HEK293 (cell line): ENCODE measurements at regions not wholly inside any gene's neighbourhood (a gene's known extent, or its start where the extent isn't known, plus 50 kb on each side); places are given as distances from the start of the nearest gene placed in this dataset.

Source experiments
- CTCF ChIA-PET: fragments of 350-600 bp; formaldehyde crosslinking; extraction: SDS; loops from one replicate; lab custom pipeline; 2021; ENCODE audit warnings: antibody characterized with exemption; lab: Yijun Ruan, JAX
- POLR2A ChIA-PET: fragments of 300-600 bp; formaldehyde crosslinking; extraction: SDS; loops from one replicate; lab custom pipeline; 2020; ENCODE audit warnings: antibody characterized with exemption, inconsistent platforms; lab: Yijun Ruan, JAX
- H3K27ac ChIP-seq: fragments of 200-500 bp; sonication (Bioruptor generic); 2 replicates; pipeline ENCODE4 v1.5.1; 2014; ENCODE audit warnings: low read depth, low read length, control low read depth, inconsistent platforms; ENCODE audit errors: extremely low read depth
- H3K36me3 ChIP-seq, 2 experiments: fragments of 200-500 bp in 1 of 2; sonication (Bioruptor generic) in 1 of 2; 1 replicate in 1 of 2; 2 replicates in 1 of 2; pipeline ENCODE4 v1.5.1; 2014 to 2017; ENCODE audit warnings: inconsistent platforms in 2 of 2, low read length in 2 of 2; ENCODE audit not compliant: control insufficient read depth in 2 of 2, insufficient read depth in 1 of 2
- H3K4me1 ChIP-seq: fragments of 200-500 bp; sonication (Bioruptor generic); 2 replicates; pipeline ENCODE4 v1.5.1; 2014; ENCODE audit warnings: mild to moderate bottlenecking, low read length, inconsistent platforms; ENCODE audit not compliant: control insufficient read depth, insufficient read depth
- H3K4me3 ChIP-seq: 2 replicates; pipeline ENCODE4 v1.5.1; 2011; ENCODE audit warnings: low read depth, mild to moderate bottlenecking, control low read depth, low read length, moderate library complexity
- H3K9me3 ChIP-seq: fragments of 200-500 bp; sonication (Bioruptor generic); 2 replicates; pipeline ENCODE4 v1.5.1; 2014; ENCODE audit warnings: low read depth, low read length, inconsistent platforms; ENCODE audit not compliant: control insufficient read depth, insufficient read depth
- AEBP2 ChIP-seq: fragments of 450-650 bp; formaldehyde crosslinking; IDR thresholded peaks from 2 replicates; pipeline ENCODE4 v1.5.1; 2016; ENCODE audit warnings: missing biosample characterization, missing genetic modification characterization, borderline replicate concordance
- FEZF1 ChIP-seq: fragments of 450-650 bp; formaldehyde crosslinking; IDR thresholded peaks from 2 replicates; pipeline ENCODE4 v1.5.1; 2016; ENCODE audit warnings: missing biosample characterization, missing genetic modification characterization
- GLIS2 ChIP-seq: fragments of 450-650 bp; formaldehyde crosslinking; IDR thresholded peaks from 2 replicates; pipeline ENCODE4 v1.5.1; 2016; ENCODE audit warnings: missing biosample characterization, missing genetic modification characterization
- SCRT2 ChIP-seq: fragments of 450-650 bp; formaldehyde crosslinking; IDR thresholded peaks from 2 replicates; pipeline ENCODE4 v1.5.1; 2016; ENCODE audit warnings: missing biosample characterization, missing genetic modification characterization
- WT1 ChIP-seq: fragments of 450-650 bp; formaldehyde crosslinking; IDR thresholded peaks from 2 replicates; pipeline ENCODE4 v1.5.1; 2016; ENCODE audit warnings: missing biosample characterization, missing genetic modification characterization
- ZIC2 ChIP-seq: fragments of 450-650 bp; formaldehyde crosslinking; IDR thresholded peaks from 2 replicates; pipeline ENCODE4 v1.5.1; 2016; ENCODE audit warnings: missing biosample characterization, missing genetic modification characterization
- ZNF155 ChIP-seq: fragments of 450-650 bp; formaldehyde crosslinking; IDR thresholded peaks from 2 replicates; pipeline ENCODE4 v1.5.1; 2016; ENCODE audit warnings: missing biosample characterization, missing genetic modification characterization
- ZNF175 ChIP-seq: fragments of 450-650 bp; formaldehyde crosslinking; IDR thresholded peaks from 2 replicates; pipeline ENCODE4 v1.5.1; 2016; ENCODE audit warnings: missing biosample characterization, missing genetic modification characterization
- ZNF184 ChIP-seq: fragments of 450-650 bp; IDR thresholded peaks from 2 replicates; pipeline ENCODE4 v1.5.1; 2018; ENCODE audit warnings: missing biosample characterization, mild to moderate bottlenecking, missing genetic modification characterization
- ZNF280C ChIP-seq: fragments of 450-650 bp; formaldehyde crosslinking; IDR thresholded peaks from 2 replicates; pipeline ENCODE4 v1.5.1; 2016; ENCODE audit warnings: missing biosample characterization, missing genetic modification characterization
- ZNF37A ChIP-seq: fragments of 450-650 bp; IDR thresholded peaks from 2 replicates; pipeline ENCODE4 v1.5.1; 2018; ENCODE audit warnings: missing biosample characterization, missing genetic modification characterization
- ZNF398 ChIP-seq: fragments of 450-650 bp; formaldehyde crosslinking; IDR thresholded peaks from 2 replicates; pipeline ENCODE4 v1.5.1; 2017; ENCODE audit warnings: missing biosample characterization, missing genetic modification characterization
- ZNF433 ChIP-seq: fragments of 450-650 bp; formaldehyde crosslinking; IDR thresholded peaks from 2 replicates; pipeline ENCODE4 v1.5.1; 2016; ENCODE audit warnings: missing biosample characterization, missing genetic modification characterization, low read depth
- ZNF449 ChIP-seq: fragments of 450-650 bp; formaldehyde crosslinking; IDR thresholded peaks from 2 replicates; pipeline ENCODE4 v1.5.1; 2017; ENCODE audit warnings: missing biosample characterization, mild to moderate bottlenecking, missing genetic modification characterization, moderate library complexity
- ZNF48 ChIP-seq: fragments of 450-650 bp; formaldehyde crosslinking; IDR thresholded peaks from 2 replicates; pipeline ENCODE4 v1.5.1; 2016; ENCODE audit warnings: missing biosample characterization, missing genetic modification characterization
- ZNF624 ChIP-seq: fragments of 450-650 bp; formaldehyde crosslinking; IDR thresholded peaks from 2 replicates; pipeline ENCODE4 v1.5.1; 2017; ENCODE audit warnings: missing biosample characterization, missing genetic modification characterization
- ZNF776 ChIP-seq: fragments of 450-650 bp; formaldehyde crosslinking; IDR thresholded peaks from 2 replicates; pipeline ENCODE4 v1.5.0; 2017; ENCODE audit warnings: missing biosample characterization, missing genetic modification characterization, borderline replicate concordance
- ZNF830 ChIP-seq: fragments of 450-650 bp; IDR thresholded peaks from 2 replicates; pipeline ENCODE4 v1.5.0; 2018; ENCODE audit warnings: missing biosample characterization, missing genetic modification characterization, low read depth, mild to moderate bottlenecking, moderate library complexity
- ZSCAN18 ChIP-seq: fragments of 450-650 bp; formaldehyde crosslinking; IDR thresholded peaks from 2 replicates; pipeline ENCODE4 v1.5.1; 2016; ENCODE audit warnings: missing biosample characterization, missing genetic modification characterization
- ZSCAN4 ChIP-seq: fragments of 450-650 bp; formaldehyde crosslinking; IDR thresholded peaks from 2 replicates; pipeline ENCODE4 v1.5.1; 2017; ENCODE audit warnings: missing biosample characterization, missing genetic modification characterization

- H3K27ac ChIP-seq: no peak overlapping the region
- TF ChIP-seq SCRT2 (tag by site-specific recombination) (no peak), ZNF48 (tag by site-specific recombination) (no peak), GLIS2 (tag by site-specific recombination) (no peak), ZNF37A (no peak), FEZF1 (tag by site-specific recombination) (no peak), AEBP2 (tag by site-specific recombination) (no peak), ZNF433 (tag by site-specific recombination) (no peak), ZNF830 (tag by site-specific recombination) (no peak), ZNF398 (tag by site-specific recombination) (no peak), ZNF624 (tag by site-specific recombination) (no peak), ZNF175 (tag by site-specific recombination) (no peak), ZNF280C (tag by site-specific recombination) (no peak), ZSCAN18 (no peak), ZSCAN4 (tag by site-specific recombination) (no peak), ZIC2 (tag by site-specific recombination) (no peak)
- TF ChIP-seq, all 188 proteins: peak for 0
- POLR2A ChIA-PET: no interaction called here
- CTCF ChIA-PET: interaction anchor here (0.8 to 2.1 kb wide), 9 partner anchors 9 to 98 kb away, joined by 3 to 12 read pairs (median 4); no protein-coding TSS in a partner anchor
- H3K9me3 ChIP-seq: no peaks in the 10 kb centered on the region
- H3K4me1 ChIP-seq: no peaks in the 10 kb centered on the region
- no peak overlapping the region for H3K4me3 ChIP-seq
- H3K36me3 ChIP-seq: no peaks in the 10 kb centered on the region
These were observed 57.4 kb upstream of the HAPSTR1 start for GRCh38 chr16:9034056-9034455.

GRCh38 chr16:9035996-9036395 lies 55.4 kb upstream of the HAPSTR1 start:
- CTCF ChIA-PET: no interaction called here
- POLR2A ChIA-PET: no interaction called here
- TF ChIP-seq ZNF280C (tag by site-specific recombination): no peak
- no peak for TF ChIP-seq ZNF155 (tag by site-specific recombination)
- TF ChIP-seq WT1 (tag by site-specific recombination): no peak
- TF ChIP-seq ZNF184 (tag by site-specific recombination): no peak
- TF ChIP-seq ZNF449: no peak
- no peak for TF ChIP-seq ZNF776

More at GRCh38 chr16:9035996-9036395, 55.4 kb upstream of the HAPSTR1 start:
- H3K36me3 ChIP-seq: no peaks in the 10 kb centered on the region
- H3K4me3 ChIP-seq: no peak overlapping the region
- no peaks in the 10 kb centered on the region for H3K4me1 ChIP-seq
- H3K9me3 ChIP-seq: no peaks in the 10 kb centered on the region
- no peak overlapping the region for H3K27ac ChIP-seq
